GM12875 (cell line): ENCODE measurements at regions not wholly inside any gene's neighbourhood (a gene's known extent, or its start where the extent isn't known, plus 50 kb on each side); places are given as distances from the start of the nearest gene placed in this dataset.

Experiments used
- H3K4me3 ChIP-seq: one replicate; pipeline ENCODE4 v1.5.1; 2011; ENCODE audit warnings: low read depth, low read length, control low read depth
- TF ChIP-seq, protein P1 (sequence below): IDR thresholded peaks from 2 replicates; pipeline ENCODE4 v1.5.1; 2011; ENCODE audit warnings: low read depth, mild to moderate bottlenecking, control low read depth, inconsistent platforms, low read length, moderate library complexity, borderline replicate concordance; ENCODE audit not compliant: insufficient read depth

DNA sequence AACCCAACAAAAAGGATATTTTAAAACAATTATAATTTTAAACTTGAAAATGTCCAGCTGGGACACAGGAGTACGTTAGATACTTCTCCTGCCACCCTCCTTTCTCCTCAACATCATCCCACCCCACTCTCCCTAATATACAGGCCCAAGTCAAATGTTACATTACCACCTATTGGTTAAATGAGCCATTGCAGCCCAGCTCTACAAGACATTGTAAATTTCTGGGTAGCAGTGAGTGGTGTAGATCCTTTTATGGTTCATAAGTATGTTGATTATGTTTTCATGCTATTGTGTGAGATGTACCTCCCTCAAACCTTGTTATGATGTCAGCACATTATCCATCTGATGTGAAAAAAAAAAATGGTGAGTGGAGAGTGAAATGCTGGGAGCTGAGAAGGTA is 187.1 kb upstream of the BCOR start:
- H3K4me3 ChIP-seq, result no peak overlapping the region
- TF ChIP-seq, protein P1, sequence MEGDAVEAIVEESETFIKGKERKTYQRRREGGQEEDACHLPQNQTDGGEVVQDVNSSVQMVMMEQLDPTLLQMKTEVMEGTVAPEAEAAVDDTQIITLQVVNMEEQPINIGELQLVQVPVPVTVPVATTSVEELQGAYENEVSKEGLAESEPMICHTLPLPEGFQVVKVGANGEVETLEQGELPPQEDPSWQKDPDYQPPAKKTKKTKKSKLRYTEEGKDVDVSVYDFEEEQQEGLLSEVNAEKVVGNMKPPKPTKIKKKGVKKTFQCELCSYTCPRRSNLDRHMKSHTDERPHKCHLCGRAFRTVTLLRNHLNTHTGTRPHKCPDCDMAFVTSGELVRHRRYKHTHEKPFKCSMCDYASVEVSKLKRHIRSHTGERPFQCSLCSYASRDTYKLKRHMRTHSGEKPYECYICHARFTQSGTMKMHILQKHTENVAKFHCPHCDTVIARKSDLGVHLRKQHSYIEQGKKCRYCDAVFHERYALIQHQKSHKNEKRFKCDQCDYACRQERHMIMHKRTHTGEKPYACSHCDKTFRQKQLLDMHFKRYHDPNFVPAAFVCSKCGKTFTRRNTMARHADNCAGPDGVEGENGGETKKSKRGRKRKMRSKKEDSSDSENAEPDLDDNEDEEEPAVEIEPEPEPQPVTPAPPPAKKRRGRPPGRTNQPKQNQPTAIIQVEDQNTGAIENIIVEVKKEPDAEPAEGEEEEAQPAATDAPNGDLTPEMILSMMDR, result no peak

- H3K4me3 ChIP-seq, result no peak overlapping the region
- TF ChIP-seq, protein P1, result no peak
Observed at GRCh38 chrX:40283981-40284380, 186.2 kb upstream of the BCOR start.

- TF ChIP-seq, protein P1, result no peak
- no peak overlapping the region for H3K4me3 ChIP-seq
Observed at GRCh38 chrX:40282946-40283660, 185.3 kb upstream of the BCOR start.

- TF ChIP-seq, protein P1, result no peak
- H3K4me3 ChIP-seq, result no peak overlapping the region
Observed at GRCh38 chrX:40282348-40282747, 184.6 kb upstream of the BCOR start.

DNA sequence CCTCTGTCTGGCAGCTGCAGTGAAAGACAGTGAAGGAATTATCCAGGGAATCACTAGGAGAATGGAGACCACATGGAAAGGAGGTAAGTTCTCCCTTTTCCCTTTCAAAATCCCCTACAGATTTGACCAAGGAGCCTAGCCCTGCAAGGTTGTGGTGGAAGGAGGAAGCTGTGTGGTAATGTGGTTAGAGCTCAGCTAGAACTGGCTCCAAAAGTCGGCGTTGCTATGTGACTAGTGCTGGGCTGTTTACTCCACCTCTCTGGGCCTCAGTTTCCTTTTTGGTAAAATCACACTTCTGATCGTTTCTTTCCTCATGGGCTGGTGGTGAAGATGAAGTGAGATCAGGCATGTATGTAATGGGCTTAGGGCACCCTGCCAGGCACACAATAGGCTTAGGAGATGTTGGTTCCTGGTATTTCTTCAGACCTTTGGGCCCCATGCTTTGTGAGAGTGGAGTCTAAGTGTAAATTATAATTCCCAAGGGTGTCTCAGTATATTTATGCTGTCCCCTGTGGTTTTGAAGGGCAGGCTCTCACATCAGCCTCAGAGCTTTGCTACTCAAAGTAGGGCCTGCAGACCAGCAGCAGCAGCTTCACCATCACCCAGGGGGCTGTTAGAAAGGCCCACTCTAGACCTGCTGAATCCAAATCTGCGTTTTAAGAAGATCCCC is 183.7 kb upstream of the BCOR start:
- TF ChIP-seq, protein P1, result no peak
- no peak overlapping the region for H3K4me3 ChIP-seq

- TF ChIP-seq, protein P1, result no peak
Observed at GRCh38 chrX:40279762-40280161, 182.0 kb upstream of the BCOR start.

DNA sequence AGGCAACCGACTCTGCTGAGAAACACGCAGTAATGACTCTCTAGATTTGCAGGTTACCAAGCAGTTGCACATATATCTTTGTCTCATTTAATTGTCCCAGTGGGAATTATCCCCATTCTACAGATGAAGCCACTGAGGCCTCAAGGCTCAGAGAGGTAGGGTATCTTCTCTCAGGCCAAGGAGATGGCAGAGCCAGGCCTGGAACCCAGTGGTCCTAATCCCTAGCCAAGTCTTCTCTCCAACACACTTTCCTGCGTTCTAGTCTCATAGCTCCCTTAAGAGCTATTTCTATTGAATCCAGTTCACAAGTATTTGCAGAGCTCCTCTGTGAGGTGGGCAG is 181.3 kb upstream of the BCOR start:
- TF ChIP-seq, protein P1, result no peak
- no peak overlapping the region for H3K4me3 ChIP-seq

More at GRCh38 chrX:40279762-40280161, 182.0 kb upstream of the BCOR start:
- H3K4me3 ChIP-seq, result no peak overlapping the region
